ENCODE measurements at regions not wholly inside any gene's neighbourhood (a gene's known extent, or its start where the extent isn't known, plus 50 kb on each side); places are given as distances from the start of the nearest gene placed in this dataset.

DNA sequence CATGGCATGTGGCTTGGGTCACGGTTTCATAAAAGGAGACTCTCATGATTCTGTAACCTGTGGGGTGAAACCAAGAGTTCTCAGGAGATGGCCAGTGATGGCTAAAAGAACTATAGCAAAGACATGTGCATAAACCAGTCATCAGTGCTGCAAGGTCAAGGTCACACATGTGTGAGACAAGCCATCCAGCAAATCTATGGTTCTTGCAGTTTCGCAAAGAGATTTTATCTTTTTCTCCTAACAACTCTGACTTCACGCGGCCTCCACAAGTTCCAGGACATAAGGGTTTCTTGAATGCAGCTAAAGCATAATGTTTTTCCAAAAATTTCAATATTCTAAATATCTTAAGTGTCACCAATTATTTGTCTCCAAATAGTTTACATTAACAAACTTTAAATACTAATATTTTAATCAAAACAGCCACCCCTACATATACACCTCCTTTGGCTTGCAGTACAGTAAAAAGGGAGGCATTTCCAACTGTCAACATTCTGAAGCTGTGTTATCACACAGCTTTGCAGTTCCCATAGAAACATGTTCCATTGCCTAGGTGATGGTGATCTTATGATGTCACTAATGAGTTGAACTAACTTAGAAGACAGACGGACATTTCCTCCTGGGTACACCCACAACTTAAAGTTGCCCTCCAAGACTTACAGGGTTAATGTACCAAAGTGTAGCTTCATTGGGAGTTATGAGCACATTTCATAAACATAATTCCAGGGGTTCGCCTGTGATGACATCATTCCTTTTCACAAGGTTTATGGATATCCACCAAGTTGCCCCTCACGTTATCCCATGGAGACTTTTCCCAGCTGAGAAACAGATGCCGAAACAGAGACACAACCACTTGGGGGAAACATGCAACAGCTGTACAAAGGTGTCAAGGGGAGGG, 250.9 kb upstream of the PDE10A start:
- DNase-seq (ENCODE audit: low spot score in 2 of 2) (no peak), ATAC-seq (no peak)
- no peaks in the 10 kb centered on the region for H3K36me3 Mint-ChIP-seq
- H3K9me3 Mint-ChIP-seq: no peaks in the 10 kb centered on the region
- no peak overlapping the region for H3K27ac Mint-ChIP-seq
- no peak overlapping the region for H3K4me3 Mint-ChIP-seq
- H3K4me1 Mint-ChIP-seq: no peaks in the 10 kb centered on the region

DNA sequence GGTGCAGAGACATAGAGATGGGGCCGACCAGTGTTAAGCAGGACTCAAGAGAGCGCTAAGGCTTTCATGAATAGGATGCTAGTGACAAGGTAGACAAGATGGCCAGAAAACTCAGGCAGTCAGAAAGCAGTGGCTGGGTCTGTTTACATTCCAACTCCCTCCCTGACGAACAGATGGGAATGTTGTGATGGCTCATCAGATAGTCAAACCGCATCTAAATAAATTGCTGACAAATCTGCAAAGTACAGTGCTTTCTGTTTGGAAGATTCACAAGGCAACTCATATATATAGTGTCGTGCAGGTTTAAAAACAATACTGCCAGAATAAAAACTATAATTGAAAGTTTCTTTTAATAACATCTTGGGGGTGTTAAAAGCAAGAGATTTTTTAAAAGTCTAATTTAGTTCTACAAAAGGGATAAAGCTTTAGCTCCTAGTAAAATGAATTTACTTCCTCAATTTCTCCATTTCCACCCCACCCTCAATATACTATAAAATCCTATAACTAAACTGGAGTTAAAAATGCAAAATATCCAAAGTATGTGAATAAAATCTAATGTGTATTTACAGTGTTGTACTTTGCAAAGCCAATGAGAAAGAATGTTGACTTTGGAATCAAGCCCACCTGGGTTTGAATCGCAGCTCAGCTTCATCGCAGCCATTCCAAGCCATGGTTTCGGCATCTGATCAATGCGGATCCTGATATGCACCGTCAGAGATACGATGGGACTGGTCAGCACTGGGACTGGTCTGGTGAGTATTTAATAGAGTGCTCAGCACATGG, 247.3 kb upstream of the PDE10A start:
- Mint-ChIP-seq H3K36me3 (no peaks in the 10 kb centered on the region), H3K9me3 (no peaks in the 10 kb centered on the region)

GRCh38 chr6:165906736-165907135, 243.7 kb upstream of the PDE10A start:
- H3K4me3 Mint-ChIP-seq: no peak overlapping the region
- ATAC-seq (no peak), DNase-seq (ENCODE audit: low spot score in 2 of 2) (no peak)
- no peaks in the 10 kb centered on the region for H3K36me3 Mint-ChIP-seq
- no peaks in the 10 kb centered on the region for H3K4me1 Mint-ChIP-seq
- H3K9me3 Mint-ChIP-seq: no peaks in the 10 kb centered on the region
- H3K27ac Mint-ChIP-seq: no peak overlapping the region

More for the DNA sequence above, 247.3 kb upstream of the PDE10A start:
- no peak for ATAC-seq
- no peak overlapping the region for H3K27ac Mint-ChIP-seq
- H3K4me3 Mint-ChIP-seq: no peak overlapping the region
- DNase-seq (ENCODE audit: low spot score in 2 of 2): no peak
- H3K4me1 Mint-ChIP-seq: no peaks in the 10 kb centered on the region

- DNase-seq (ENCODE audit: low spot score in 2 of 2): no peak
- Mint-ChIP-seq H3K4me1 (no peaks in the 10 kb centered on the region), H3K4me3 (no peak overlapping the region), H3K9me3 (no peaks in the 10 kb centered on the region), H3K27ac (no peak overlapping the region), H3K36me3 (no peaks in the 10 kb centered on the region)
- no peak for ATAC-seq
These were observed 242.7 kb upstream of the PDE10A start for GRCh38 chr6:165905744-165906143.

DNA sequence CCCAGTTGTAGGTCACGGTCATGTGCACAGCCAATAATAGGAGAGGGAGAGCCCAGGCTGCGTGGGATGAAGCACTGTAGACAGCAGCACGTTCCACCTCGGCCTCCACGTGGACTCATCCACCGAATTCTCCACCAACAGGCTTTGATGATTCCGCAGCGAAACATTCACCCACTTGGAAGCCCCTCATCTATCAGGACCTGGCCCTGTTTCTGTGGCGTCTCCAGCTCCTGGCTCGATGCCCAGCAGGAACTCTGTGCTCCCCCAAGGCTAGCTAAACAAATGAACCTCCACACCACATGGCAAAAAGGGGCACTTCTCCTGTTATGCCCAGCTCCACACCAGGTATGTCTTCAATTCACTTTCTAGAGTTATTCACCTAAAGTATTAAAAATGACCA, 237.9 kb upstream of the PDE10A start:
- no peak overlapping the region for H3K27ac Mint-ChIP-seq
- no peak overlapping the region for H3K4me3 Mint-ChIP-seq
- H3K36me3 Mint-ChIP-seq: no peaks in the 10 kb centered on the region
- no peak for ATAC-seq
- no peak for DNase-seq (ENCODE audit: low spot score in 2 of 2)
- no peaks in the 10 kb centered on the region for H3K9me3 Mint-ChIP-seq
- H3K4me1 Mint-ChIP-seq: no peaks in the 10 kb centered on the region

DNA sequence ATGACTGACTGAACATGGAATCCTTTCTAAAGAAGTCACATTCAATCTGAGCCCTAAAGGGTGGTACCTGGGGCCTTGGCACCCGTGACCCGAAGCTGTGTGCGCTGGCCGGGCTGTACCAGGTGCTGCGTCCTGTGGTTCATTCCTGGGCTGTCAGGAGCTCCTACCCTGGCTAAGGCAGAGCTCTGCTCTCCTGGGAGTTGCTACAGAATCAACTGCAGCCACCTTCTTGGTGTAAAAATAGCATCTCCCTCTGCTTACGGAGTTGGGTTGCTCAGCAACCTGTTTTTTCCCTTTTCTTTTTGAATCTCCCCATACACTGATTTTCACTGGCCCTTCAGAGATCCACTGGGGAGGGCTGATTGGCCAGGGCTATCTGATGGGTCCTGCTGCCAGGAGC, 236.6 kb upstream of the PDE10A start:
- Mint-ChIP-seq H3K27ac (no peak overlapping the region), H3K36me3 (no peaks in the 10 kb centered on the region), H3K4me3 (no peak overlapping the region), H3K4me1 (no peaks in the 10 kb centered on the region), H3K9me3 (no peaks in the 10 kb centered on the region)
- no peak for DNase-seq (ENCODE audit: low spot score in 2 of 2)
- ATAC-seq: no peak

GRCh38 chr6:165895421-165896165, 232.6 kb upstream of the PDE10A start:
- H3K4me3 Mint-ChIP-seq: no peak overlapping the region
- ATAC-seq: no peak
- H3K9me3 Mint-ChIP-seq: no peaks in the 10 kb centered on the region
- no peaks in the 10 kb centered on the region for H3K36me3 Mint-ChIP-seq
- H3K27ac Mint-ChIP-seq: no peak overlapping the region
- no peak for DNase-seq (ENCODE audit: low spot score in 2 of 2)
- H3K4me1 Mint-ChIP-seq: no peaks in the 10 kb centered on the region

- H3K4me1 Mint-ChIP-seq: no peaks in the 10 kb centered on the region
- H3K27ac Mint-ChIP-seq: no peak overlapping the region
- ATAC-seq (no peak), DNase-seq (ENCODE audit: low spot score in 2 of 2) (no peak)
- no peaks in the 10 kb centered on the region for H3K36me3 Mint-ChIP-seq
- H3K4me3 Mint-ChIP-seq: no peak overlapping the region
- H3K9me3 Mint-ChIP-seq: no peaks in the 10 kb centered on the region
These were observed 231.3 kb upstream of the PDE10A start for GRCh38 chr6:165894171-165894825.

GRCh38 chr6:165893431-165893830, 230.4 kb upstream of the PDE10A start:
- no peak overlapping the region for H3K4me3 Mint-ChIP-seq
- H3K27ac Mint-ChIP-seq: no peak overlapping the region
- no peaks in the 10 kb centered on the region for H3K4me1 Mint-ChIP-seq
- H3K9me3 Mint-ChIP-seq: no peaks in the 10 kb centered on the region
- DNase-seq (ENCODE audit: low spot score in 2 of 2) (no peak), ATAC-seq (no peak)
- H3K36me3 Mint-ChIP-seq: no peaks in the 10 kb centered on the region

DNA sequence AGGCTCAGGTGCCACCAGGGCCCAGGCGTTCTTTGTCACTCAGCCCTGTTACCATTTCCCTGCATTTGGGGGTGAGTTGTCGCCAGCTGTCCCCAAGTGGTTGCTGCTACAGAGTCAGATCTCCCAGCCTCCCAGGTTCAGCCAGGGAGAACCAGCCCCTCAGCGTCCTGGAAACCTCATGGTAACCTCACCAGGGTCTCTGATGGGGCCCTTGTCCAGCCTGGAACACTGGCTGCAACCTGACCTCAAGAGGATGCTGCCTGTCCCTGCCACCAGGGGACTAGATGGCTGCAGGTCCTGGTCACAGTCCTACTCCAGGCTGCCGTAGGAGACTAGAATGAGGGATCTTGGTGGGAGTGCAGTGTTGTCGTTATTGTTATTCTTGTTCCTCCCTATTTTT, 228.3 kb upstream of the PDE10A start:
- no peak overlapping the region for H3K27ac Mint-ChIP-seq
- ATAC-seq: no peak
- H3K9me3 Mint-ChIP-seq: peaks cover 2% of the 10 kb centered on the region
- no peaks in the 10 kb centered on the region for H3K4me1 Mint-ChIP-seq
- no peaks in the 10 kb centered on the region for H3K36me3 Mint-ChIP-seq
- DNase-seq (ENCODE audit: low spot score in 2 of 2): no peak
- H3K4me3 Mint-ChIP-seq: no peak overlapping the region

DNA sequence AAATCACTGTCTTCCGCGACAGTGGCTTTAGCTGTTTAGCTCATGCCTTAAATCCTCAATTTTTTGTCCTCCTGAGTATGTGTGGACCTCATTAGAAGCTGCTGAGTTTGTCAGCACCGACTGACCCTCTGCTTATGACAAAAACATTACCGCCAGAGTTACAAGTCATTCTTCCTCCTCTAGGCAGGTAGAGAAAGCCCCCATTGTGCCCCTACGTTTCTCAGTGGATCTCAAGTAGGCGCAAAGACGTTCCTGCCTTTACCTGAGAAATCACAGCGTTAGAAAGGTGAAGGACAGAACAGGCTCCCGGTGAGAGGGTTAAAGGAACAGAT, 227.3 kb upstream of the PDE10A start:
- Mint-ChIP-seq H3K9me3 (peaks cover 2% of the 10 kb centered on the region), H3K36me3 (no peaks in the 10 kb centered on the region), H3K4me3 (no peak overlapping the region), H3K4me1 (no peaks in the 10 kb centered on the region), H3K27ac (no peak overlapping the region)
- DNase-seq (ENCODE audit: low spot score in 2 of 2) (no peak), ATAC-seq (no peak)

DNA sequence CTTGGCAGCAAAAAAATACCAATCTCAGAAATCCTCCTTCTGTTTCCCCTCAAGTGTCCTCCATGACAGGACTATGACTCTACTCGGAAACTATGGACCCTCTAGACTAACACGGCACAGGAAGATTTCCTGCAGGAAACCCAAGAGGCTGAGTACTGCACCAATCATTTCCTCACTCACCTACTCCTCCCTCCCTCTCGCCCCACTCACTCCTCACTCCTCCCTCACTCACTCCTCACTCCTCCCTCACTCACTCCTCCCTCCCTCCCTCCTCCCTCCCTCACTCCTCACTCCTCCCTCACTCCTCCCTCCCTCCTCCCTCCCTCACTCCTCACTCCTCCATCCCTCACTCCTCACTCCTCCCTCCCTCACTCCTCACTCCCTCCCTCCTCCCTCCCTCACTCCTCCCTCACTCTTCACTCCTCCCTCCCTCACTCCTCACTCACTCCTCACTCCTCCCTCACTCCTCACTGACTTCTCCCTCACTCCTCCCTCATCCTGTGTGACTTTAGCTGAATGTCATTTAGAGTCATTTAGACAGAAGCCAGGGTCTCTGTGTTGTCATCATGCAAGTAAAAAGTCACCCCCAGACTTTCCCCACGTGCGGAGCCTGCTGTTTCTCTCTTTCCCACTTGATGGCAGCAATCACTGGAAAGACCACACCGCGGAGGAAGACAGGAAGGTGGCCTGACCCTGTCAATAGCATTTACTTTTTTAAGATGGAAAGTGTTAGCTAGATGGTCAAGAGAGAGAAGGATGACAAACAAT, 226.8 kb upstream of the PDE10A start:
- Mint-ChIP-seq H3K4me3 (no peak overlapping the region), H3K27ac (no peak overlapping the region), H3K36me3 (no peaks in the 10 kb centered on the region), H3K4me1 (peaks cover 5% of the 10 kb centered on the region), H3K9me3 (peaks cover 2% of the 10 kb centered on the region)
- ATAC-seq: no peak
- DNase-seq (ENCODE audit: low spot score in 2 of 2): no peak

DNA sequence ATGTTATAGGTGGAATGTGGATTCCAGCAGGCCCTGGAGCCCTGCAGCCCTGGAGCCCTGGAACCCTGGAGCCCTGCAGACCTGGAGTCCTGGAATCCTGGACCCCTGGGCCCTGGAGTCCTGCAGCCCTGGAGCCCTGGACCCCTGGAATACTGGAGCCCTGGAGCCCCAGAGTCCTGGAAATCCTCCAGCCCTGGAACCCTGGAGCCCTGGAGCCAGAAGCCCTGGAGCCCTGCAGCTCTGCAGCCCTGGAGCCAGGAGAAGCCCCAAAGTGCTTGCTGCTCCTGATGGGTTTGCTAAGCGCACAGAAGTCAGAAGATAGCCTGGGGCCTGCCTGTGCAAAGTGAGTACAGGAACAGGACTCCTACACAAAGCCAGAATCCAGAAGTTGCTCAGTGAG, 223.1 kb upstream of the PDE10A start:
- ATAC-seq: no peak
- no peak overlapping the region for H3K4me3 Mint-ChIP-seq

DNA sequence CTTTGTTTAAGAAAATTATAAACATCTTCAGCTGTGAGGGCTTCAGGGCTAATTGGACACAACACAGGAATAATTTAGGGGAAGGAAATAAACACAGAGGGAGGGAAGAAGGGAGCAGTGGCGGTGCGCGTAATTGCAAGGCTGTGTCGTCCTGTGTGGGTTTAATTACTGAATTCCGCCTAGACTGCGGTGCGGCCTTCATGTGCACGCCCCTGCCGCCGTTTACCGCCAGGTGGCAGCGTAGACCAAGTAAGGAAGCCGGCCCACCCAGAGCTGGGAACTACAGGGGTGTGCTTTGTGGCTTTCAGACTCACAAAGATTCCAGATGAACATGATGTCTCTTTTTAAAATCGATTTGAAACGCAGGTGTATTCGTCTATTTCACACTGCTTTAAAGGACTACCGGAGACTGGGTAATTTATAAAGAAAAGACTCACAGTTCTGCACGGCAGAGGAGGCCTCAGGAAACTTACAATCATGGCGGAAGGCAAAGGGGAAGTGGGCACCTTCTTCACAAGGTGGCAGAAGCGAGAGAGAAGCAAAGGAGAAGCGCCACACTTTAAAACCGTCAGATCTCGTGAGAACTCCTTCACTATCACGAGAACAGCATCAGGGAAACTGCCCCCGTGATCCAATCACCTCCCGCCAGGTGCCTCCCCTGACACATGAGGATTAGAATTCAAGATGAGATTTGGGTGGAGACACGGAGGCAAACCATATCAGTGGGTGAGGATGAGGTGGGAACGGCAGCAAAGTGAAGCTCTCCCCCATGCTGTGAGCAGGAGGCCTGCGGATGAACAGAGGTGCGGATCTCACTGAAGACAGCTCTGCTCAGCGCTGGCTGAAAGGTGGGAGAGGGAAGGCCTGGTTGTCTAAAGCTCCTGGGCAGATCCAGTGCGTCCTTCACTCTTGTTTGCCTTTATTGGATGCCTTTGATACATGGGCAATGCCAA, 222.0 kb upstream of the PDE10A start:
- ATAC-seq: peak; percentile 86
- Mint-ChIP-seq H3K9me3 (peaks cover 2% of the 10 kb centered on the region), H3K36me3 (no peaks in the 10 kb centered on the region), H3K27ac (no peak overlapping the region), H3K4me3 (peak overlapping the region; percentile 14), H3K4me1 (peaks cover 10% of the 10 kb centered on the region)
- peak; percentile 39 to 78 for DNase-seq (ENCODE audit: low spot score in 2 of 2)

More for the DNA sequence above, 223.1 kb upstream of the PDE10A start:
- Mint-ChIP-seq H3K9me3 (peaks cover 2% of the 10 kb centered on the region), H3K4me1 (peaks cover 10% of the 10 kb centered on the region), H3K36me3 (no peaks in the 10 kb centered on the region), H3K27ac (no peak overlapping the region)
- no peak for DNase-seq (ENCODE audit: low spot score in 2 of 2)

Data from stimulated activated effector memory CD8-positive, alpha-beta T cell treated with anti-CD3 and anti-CD28 coated beads, Interleukin-12 subunit alpha, Interleukin-12 subunit beta, amount 100 ng/mL, for 72 hours (primary cell).